Neutrophil (primary cell): ENCODE measurements at regions not wholly inside any gene's neighbourhood (a gene's known extent, or its start where the extent isn't known, plus 50 kb on each side); places are given as distances from the start of the nearest gene placed in this dataset.

ENCODE experiments used
- H3K27ac ChIP-seq: fragments of 200-600 bp; sonication (generic); 2 replicates; pipeline ENCODE4 v1.5.1; 2016; ENCODE audit warnings: mild to moderate bottlenecking, moderate library complexity
- H3K27me3 ChIP-seq: fragments of 200-600 bp; sonication (generic); 2 replicates; pipeline ENCODE4 v1.6.0; 2016; ENCODE audit warnings: mild to moderate bottlenecking
- H3K36me3 ChIP-seq: fragments of 200-600 bp; sonication (generic); 2 replicates; pipeline ENCODE4 v1.5.1; 2017
- H3K4me1 ChIP-seq, 2 experiments: fragments of 200-600 bp in 1 of 2; sonication (generic) in 1 of 2; 1 replicate in 1 of 2; 2 replicates in 1 of 2; pipeline versions ENCODE4 v1.5.1 to v1.6.1; 2013 to 2016; ENCODE audit warnings: low read depth in 1 of 2, low read length in 1 of 2, mild to moderate bottlenecking in 1 of 2, moderate library complexity in 1 of 2; ENCODE audit not compliant: control insufficient read depth in 1 of 2, insufficient read depth in 1 of 2
- H3K4me3 ChIP-seq, 2 experiments: fragments of 200-600 bp in 1 of 2; sonication (generic) in 1 of 2; 1 replicate in 1 of 2; 2 replicates in 1 of 2; pipeline ENCODE4 v1.5.1; 2013 to 2016; ENCODE audit warnings: low read depth in 1 of 2, low read length in 1 of 2, mild to moderate bottlenecking in 1 of 2, moderate library complexity in 1 of 2
- H3K9me3 ChIP-seq: fragments of 200-600 bp; sonication (generic); 2 replicates; pipeline ENCODE4 v1.5.1; 2016
- CTCF ChIP-seq: fragments of 200-600 bp; sonication (generic); IDR thresholded peaks from 2 replicates; pipeline ENCODE4 v1.5.1; 2016; ENCODE audit warnings: antibody characterized with exemption

DNA sequence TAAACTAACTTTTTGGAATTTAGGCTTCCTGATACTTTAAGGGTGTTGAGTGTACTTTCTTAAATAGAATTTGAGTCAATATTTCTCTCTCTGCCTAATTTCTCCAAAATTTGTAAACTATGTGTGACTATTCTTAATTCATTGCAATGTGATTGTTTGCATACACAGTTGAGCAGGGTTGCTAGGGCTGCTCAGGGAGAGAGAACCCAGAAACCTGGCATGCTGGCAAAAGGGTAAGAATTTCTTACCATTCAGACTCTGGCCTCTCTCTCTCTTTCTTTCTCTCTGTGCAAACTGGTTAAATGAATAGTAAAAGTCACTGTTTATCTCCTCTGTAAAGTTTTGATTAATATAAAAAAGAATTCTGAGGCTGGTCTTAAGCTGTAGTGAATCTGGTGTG, 51.0 kb upstream of the NAMPT start:
- H3K27me3 ChIP-seq: no peaks in the 10 kb centered on the region
- no peaks in the 10 kb centered on the region for H3K9me3 ChIP-seq
- H3K27ac ChIP-seq: no peak overlapping the region
- peaks cover 0 to under 1% of the 10 kb centered on the region in 2 experiments for H3K4me1 ChIP-seq
- no peak for TF ChIP-seq CTCF
- no peaks in the 10 kb centered on the region for H3K36me3 ChIP-seq
- H3K4me3 ChIP-seq: no peak overlapping the region
